ENCODE measurements at regions not wholly inside any gene's neighbourhood (a gene's known extent, or its start where the extent isn't known, plus 50 kb on each side); places are given as distances from the start of the nearest gene placed in this dataset.

GRCh38 chr2:75411574-75411973 lies 149.2 kb downstream of the EVA1A start:
- TF ChIP-seq ETS1 (IDR thresholded peaks at IDR 0.05) (no peak), EZH2phosphoT487 (IDR thresholded peaks at IDR 0.05; ENCODE audit: unreplicated experiment) (no peak), POLR2AphosphoS5 (IDR thresholded peaks at IDR 0.05; ENCODE audit: low read depth) (no peak), EZH2 (IDR thresholded peaks at IDR 0.05; ENCODE audit: low read depth, unreplicated experiment) (no peak), NANOG (IDR thresholded peaks at IDR 0.05; ENCODE audit: borderline replicate concordance) (no peak), CREB1 (CRISPR knock-in tag; IDR thresholded peaks at IDR 0.05; ENCODE audit: low read depth) (no peak), JUNB (IDR thresholded peaks at IDR 0.05; ENCODE audit: unreplicated experiment) (no peak), ZNF331 (CRISPR knock-in tag; IDR thresholded peaks at IDR 0.05; ENCODE audit: low read depth) (no peak), STAT1 (IDR thresholded peaks at IDR 0.05; ENCODE audit: unreplicated experiment) (no peak)
- TF ChIP-seq, protein P1, sequence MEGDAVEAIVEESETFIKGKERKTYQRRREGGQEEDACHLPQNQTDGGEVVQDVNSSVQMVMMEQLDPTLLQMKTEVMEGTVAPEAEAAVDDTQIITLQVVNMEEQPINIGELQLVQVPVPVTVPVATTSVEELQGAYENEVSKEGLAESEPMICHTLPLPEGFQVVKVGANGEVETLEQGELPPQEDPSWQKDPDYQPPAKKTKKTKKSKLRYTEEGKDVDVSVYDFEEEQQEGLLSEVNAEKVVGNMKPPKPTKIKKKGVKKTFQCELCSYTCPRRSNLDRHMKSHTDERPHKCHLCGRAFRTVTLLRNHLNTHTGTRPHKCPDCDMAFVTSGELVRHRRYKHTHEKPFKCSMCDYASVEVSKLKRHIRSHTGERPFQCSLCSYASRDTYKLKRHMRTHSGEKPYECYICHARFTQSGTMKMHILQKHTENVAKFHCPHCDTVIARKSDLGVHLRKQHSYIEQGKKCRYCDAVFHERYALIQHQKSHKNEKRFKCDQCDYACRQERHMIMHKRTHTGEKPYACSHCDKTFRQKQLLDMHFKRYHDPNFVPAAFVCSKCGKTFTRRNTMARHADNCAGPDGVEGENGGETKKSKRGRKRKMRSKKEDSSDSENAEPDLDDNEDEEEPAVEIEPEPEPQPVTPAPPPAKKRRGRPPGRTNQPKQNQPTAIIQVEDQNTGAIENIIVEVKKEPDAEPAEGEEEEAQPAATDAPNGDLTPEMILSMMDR (conservative IDR thresholded peaks at IDR 0.05; ENCODE audit: low read depth in 2 of 2), result no peak
- TF ChIP-seq, protein P2, sequence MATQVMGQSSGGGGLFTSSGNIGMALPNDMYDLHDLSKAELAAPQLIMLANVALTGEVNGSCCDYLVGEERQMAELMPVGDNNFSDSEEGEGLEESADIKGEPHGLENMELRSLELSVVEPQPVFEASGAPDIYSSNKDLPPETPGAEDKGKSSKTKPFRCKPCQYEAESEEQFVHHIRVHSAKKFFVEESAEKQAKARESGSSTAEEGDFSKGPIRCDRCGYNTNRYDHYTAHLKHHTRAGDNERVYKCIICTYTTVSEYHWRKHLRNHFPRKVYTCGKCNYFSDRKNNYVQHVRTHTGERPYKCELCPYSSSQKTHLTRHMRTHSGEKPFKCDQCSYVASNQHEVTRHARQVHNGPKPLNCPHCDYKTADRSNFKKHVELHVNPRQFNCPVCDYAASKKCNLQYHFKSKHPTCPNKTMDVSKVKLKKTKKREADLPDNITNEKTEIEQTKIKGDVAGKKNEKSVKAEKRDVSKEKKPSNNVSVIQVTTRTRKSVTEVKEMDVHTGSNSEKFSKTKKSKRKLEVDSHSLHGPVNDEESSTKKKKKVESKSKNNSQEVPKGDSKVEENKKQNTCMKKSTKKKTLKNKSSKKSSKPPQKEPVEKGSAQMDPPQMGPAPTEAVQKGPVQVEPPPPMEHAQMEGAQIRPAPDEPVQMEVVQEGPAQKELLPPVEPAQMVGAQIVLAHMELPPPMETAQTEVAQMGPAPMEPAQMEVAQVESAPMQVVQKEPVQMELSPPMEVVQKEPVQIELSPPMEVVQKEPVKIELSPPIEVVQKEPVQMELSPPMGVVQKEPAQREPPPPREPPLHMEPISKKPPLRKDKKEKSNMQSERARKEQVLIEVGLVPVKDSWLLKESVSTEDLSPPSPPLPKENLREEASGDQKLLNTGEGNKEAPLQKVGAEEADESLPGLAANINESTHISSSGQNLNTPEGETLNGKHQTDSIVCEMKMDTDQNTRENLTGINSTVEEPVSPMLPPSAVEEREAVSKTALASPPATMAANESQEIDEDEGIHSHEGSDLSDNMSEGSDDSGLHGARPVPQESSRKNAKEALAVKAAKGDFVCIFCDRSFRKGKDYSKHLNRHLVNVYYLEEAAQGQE (IDR thresholded peaks at IDR 0.05; ENCODE audit: unreplicated experiment), result no peak

All from GM23338 (cell line).